ENCODE measurements at regions not wholly inside any gene's neighbourhood (a gene's known extent, or its start where the extent isn't known, plus 50 kb on each side); places are given as distances from the start of the nearest gene placed in this dataset.

- intact Hi-C loops (cut with DNase I) = no loop called here
- H3K9me3 ChIP-seq (ENCODE audit: control insufficient read depth in 2 of 3, insufficient read depth in 1 of 3, low read length in 3 of 3) = no peaks in the 10 kb centered on the region
- no peak for DNase-seq
- no peak overlapping the region for H3K4me3 ChIP-seq (ENCODE audit: low read length in 3 of 3)
- no peak overlapping the region for H3K27ac ChIP-seq (ENCODE audit: low read depth in 2 of 2, low read length in 2 of 2)
- H3K36me3 ChIP-seq (ENCODE audit: control insufficient read depth in 2 of 3, insufficient read depth in 3 of 3, low read length in 3 of 3) = no peaks in the 10 kb centered on the region
- H3K9ac ChIP-seq (ENCODE audit: low read length in 3 of 3) = no peak overlapping the region
- no peaks in the 10 kb centered on the region for H3K27me3 ChIP-seq (ENCODE audit: control insufficient read depth, insufficient read depth, low read length)
- FAIRE-seq = no peak
- TF ChIP-seq CTCF (IDR thresholded peaks at IDR 0.05; ENCODE audit: borderline replicate concordance, extremely low read depth, insufficient read depth) = no peak
- H3K4me1 ChIP-seq (ENCODE audit: control insufficient read depth in 2 of 3, insufficient read depth in 2 of 3, low read depth in 1 of 3, low read length in 3 of 3) = no peaks in the 10 kb centered on the region
Measured at GRCh38 chr5:162664846-162665245, 597.3 kb downstream of the GABRG2 start.

DNA sequence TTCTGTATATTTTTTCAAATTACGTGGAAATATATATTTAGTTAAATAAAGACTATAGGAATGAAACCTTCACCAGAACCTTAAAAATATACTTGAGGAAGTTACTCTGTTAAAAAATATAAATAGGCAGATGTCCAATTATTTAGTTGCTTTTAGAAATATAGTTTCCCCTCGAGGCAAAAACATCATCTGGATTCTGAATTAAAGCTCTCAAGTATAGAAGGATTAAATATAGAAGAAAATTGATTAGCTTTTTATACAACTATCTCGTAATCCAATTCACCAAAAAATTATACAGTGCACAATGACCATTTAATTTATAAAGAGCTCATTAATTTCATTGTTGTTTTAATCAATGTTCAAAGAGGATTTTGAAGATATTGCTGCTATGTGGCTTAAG lies 601.4 kb downstream of the GABRG2 start:
- DNase-seq (no peak), FAIRE-seq (no peak)
- TF ChIP-seq CTCF (IDR thresholded peaks at IDR 0.05; ENCODE audit: borderline replicate concordance, extremely low read depth, insufficient read depth) = no peak
- intact Hi-C loops (cut with DNase I) = no loop called here
- Histone ChIP-seq H3K4me1 (ENCODE audit: control insufficient read depth in 2 of 3, insufficient read depth in 2 of 3, low read depth in 1 of 3, low read length in 3 of 3) (no peaks in the 10 kb centered on the region), H3K9ac (ENCODE audit: low read length in 3 of 3) (no peak overlapping the region), H3K36me3 (ENCODE audit: control insufficient read depth in 2 of 3, insufficient read depth in 3 of 3, low read length in 3 of 3) (no peaks in the 10 kb centered on the region), H3K27me3 (ENCODE audit: control insufficient read depth, insufficient read depth, low read length) (no peaks in the 10 kb centered on the region), H3K9me3 (ENCODE audit: control insufficient read depth in 2 of 3, insufficient read depth in 1 of 3, low read length in 3 of 3) (no peaks in the 10 kb centered on the region), H3K4me3 (ENCODE audit: low read length in 3 of 3) (no peak overlapping the region), H3K27ac (ENCODE audit: low read depth in 2 of 2, low read length in 2 of 2) (no peak overlapping the region)

DNA sequence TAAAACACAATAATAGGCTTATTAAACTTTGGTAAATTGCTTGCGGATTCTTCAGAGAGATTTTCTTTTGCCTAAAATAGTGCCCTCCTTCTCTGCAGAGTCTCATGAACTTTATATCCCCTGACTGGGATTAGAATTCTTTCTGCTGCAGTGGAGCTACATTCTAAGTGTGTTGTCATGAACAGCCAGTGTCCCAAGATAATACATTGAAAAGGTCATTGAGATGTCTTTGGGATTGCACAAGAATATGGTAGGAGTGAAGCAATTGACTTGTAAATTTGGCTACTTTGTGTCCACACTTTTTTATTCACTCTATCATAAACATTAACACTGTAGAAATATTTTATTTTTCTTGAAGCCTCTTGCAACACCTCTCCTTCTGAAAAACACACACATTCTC lies 604.5 kb downstream of the GABRG2 start:
- Histone ChIP-seq H3K27me3 (ENCODE audit: control insufficient read depth, insufficient read depth, low read length) (no peaks in the 10 kb centered on the region), H3K4me1 (ENCODE audit: control insufficient read depth in 2 of 3, insufficient read depth in 2 of 3, low read depth in 1 of 3, low read length in 3 of 3) (no peaks in the 10 kb centered on the region), H3K4me3 (ENCODE audit: low read length in 3 of 3) (no peak overlapping the region), H3K9me3 (ENCODE audit: control insufficient read depth in 2 of 3, insufficient read depth in 1 of 3, low read length in 3 of 3) (no peaks in the 10 kb centered on the region), H3K27ac (ENCODE audit: low read depth in 2 of 2, low read length in 2 of 2) (no peak overlapping the region), H3K36me3 (ENCODE audit: control insufficient read depth in 2 of 3, insufficient read depth in 3 of 3, low read length in 3 of 3) (no peaks in the 10 kb centered on the region), H3K9ac (ENCODE audit: low read length in 3 of 3) (no peak overlapping the region)
- DNase-seq (no peak), FAIRE-seq (no peak)
- TF ChIP-seq CTCF (IDR thresholded peaks at IDR 0.05; ENCODE audit: borderline replicate concordance, extremely low read depth, insufficient read depth) = no peak
- intact Hi-C loops (cut with DNase I) = no loop called here

- Histone ChIP-seq H3K27ac (ENCODE audit: low read depth in 2 of 2, low read length in 2 of 2) (no peak overlapping the region), H3K4me1 (ENCODE audit: control insufficient read depth in 2 of 3, insufficient read depth in 2 of 3, low read depth in 1 of 3, low read length in 3 of 3) (no peaks in the 10 kb centered on the region), H3K36me3 (ENCODE audit: control insufficient read depth in 2 of 3, insufficient read depth in 3 of 3, low read length in 3 of 3) (no peaks in the 10 kb centered on the region), H3K4me3 (ENCODE audit: low read length in 3 of 3) (no peak overlapping the region), H3K27me3 (ENCODE audit: control insufficient read depth, insufficient read depth, low read length) (no peaks in the 10 kb centered on the region), H3K9me3 (ENCODE audit: control insufficient read depth in 2 of 3, insufficient read depth in 1 of 3, low read length in 3 of 3) (no peaks in the 10 kb centered on the region), H3K9ac (ENCODE audit: low read length in 3 of 3) (no peak overlapping the region)
- DNase-seq (no peak), FAIRE-seq (no peak)
- TF ChIP-seq CTCF (IDR thresholded peaks at IDR 0.05; ENCODE audit: borderline replicate concordance, extremely low read depth, insufficient read depth) = no peak
- intact Hi-C loops (cut with DNase I) = no loop called here
Measured at GRCh38 chr5:162683284-162683683, 615.7 kb downstream of the GABRG2 start.

Measured in kidney (tissue), 13 donors.